SKM-1 treated with dmso at 0.1 percent for 144 hours (cell line): ENCODE measurements at regions not wholly inside any gene's neighbourhood (a gene's known extent, or its start where the extent isn't known, plus 50 kb on each side); places are given as distances from the start of the nearest gene placed in this dataset.

Experiments used
- DNase-seq: peaks from one replicate; lab custom pipeline; 2025; ENCODE audit not compliant: unreplicated experiment; lab: John Stamatoyannopoulos, UW

GRCh38 chr5:165914456-165914855 lies 2377.0 kb upstream of the WWC1 start:
- no peak for DNase-seq

GRCh38 chr5:165919196-165919595 lies 2372.2 kb upstream of the WWC1 start:
- no peak for DNase-seq

- DNase-seq = no peak
These were observed 2370.8 kb upstream of the WWC1 start for GRCh38 chr5:165920655-165921054.

- no peak for DNase-seq
These were observed 2362.5 kb upstream of the WWC1 start for GRCh38 chr5:165928971-165929370.

DNA sequence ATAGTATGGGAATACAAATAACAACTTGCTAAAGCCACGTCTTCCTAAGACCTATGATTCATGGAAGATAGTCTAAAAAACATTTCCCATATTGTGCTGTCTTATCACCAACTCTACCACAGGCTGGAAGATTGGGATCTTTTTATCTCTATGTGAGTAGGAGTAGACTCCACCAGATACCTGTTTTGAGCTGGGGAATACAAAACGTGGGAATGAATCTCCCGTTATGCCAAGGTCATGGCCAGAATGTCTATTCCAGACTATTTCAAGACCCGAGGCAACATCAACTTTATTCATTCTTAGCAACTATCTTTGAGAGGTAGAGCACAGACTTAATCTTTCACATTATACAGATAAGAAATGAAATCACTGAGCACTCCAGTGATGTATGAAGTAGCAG lies 2350.9 kb upstream of the WWC1 start:
- DNase-seq = no peak

- DNase-seq = no peak
These were observed 2334.6 kb upstream of the WWC1 start for GRCh38 chr5:165956854-165957253.

DNA sequence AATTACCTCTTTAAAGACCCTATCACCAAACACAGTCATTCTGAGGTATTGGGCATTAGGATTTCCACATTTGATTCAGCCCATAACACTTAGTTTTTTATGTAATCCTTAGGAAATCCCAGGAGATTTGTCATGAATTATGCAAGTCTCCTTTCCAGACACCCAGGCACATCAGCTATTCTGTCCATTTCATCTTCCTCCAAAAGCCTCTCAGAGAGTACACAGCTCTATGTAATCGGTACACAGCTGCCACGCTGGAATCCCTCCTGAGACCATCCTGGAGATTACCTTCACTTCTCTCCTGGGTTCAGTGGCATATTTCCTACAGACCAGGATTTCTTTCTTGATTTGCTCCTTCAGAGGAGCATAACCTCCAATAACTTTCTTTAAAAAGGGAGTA lies 2309.8 kb upstream of the WWC1 start:
- no peak for DNase-seq

- DNase-seq = no peak
These were observed 2295.1 kb upstream of the WWC1 start for GRCh38 chr5:165996201-165996875.

DNA sequence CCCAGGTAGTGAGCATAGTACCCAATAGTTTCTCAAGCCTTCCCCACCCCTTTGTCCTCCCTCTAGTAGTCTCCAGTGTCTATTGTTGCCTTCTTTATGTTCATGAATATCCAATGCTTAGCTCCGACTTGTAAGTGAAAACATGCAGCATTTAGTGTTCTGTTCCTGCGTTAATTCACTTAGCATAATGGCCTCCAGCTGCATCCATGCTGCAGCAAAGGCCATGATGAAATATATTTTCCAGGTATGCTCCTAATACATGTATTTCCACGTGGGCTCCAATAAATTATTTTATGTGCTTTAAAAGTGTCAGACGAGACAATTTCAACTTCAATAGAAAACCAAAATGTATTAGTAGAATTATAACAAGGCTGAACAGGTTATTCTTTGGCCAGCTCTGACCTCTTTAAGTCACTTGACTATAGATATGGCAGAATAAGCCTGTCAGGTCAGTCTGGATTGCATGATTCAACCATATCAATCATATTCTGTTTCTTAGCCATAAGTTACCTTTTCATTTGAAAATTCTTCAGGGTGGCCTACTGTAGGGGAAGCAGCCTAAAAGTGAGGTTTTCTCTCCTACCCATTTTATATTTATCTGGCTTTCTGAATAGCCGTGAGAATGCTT lies 2291.6 kb upstream of the WWC1 start:
- no peak for DNase-seq

GRCh38 chr5:166004006-166004405 lies 2287.4 kb upstream of the WWC1 start:
- no peak for DNase-seq

DNA sequence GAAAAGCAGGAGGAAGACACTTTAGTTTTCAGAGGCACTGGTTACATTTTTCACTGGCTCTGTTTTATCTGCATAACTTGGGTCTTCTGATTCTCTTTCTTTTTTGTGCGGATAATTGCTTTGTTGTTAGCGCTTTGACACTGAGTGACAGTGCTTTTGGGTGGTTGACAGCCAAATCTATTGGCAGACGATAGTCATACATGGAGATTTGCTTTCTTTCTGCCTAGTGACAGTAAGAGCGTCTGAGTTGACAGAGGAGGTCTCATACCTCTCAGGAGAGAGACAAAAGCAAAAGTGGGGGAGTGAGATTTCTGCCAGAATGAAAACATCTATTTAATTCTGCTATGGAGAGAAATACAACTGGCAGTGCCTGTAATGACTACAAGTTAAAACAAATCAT lies 2278.0 kb upstream of the WWC1 start:
- no peak for DNase-seq

GRCh38 chr5:166014256-166014655 lies 2277.2 kb upstream of the WWC1 start:
- no peak for DNase-seq

DNA sequence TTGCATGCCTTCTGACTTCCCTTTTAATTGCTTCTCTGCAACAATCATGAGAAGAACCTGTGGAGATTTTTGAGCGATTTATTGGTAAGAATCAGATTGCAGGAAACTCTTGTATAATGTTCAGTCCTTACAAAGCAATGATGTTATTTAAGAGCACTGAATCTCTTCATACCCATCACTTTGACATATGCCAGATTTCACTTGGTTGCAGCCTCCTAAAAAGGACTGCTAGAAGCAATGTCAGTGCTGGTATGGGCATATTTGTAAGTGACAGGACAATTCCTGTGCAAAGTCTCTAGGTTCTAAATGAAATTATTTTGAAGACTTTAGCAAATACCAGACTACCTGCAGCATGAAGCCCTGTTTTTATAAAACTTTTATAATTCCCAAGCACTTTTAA lies 2272.7 kb upstream of the WWC1 start:
- DNase-seq = no peak

GRCh38 chr5:166022065-166022464 lies 2269.4 kb upstream of the WWC1 start:
- DNase-seq = no peak

GRCh38 chr5:166024970-166025369 lies 2266.5 kb upstream of the WWC1 start:
- DNase-seq = no peak

GRCh38 chr5:166027582-166027981 lies 2263.9 kb upstream of the WWC1 start:
- DNase-seq = no peak

GRCh38 chr5:166031926-166032325 lies 2259.5 kb upstream of the WWC1 start:
- no peak for DNase-seq

- no peak for DNase-seq
These were observed 2258.8 kb upstream of the WWC1 start for GRCh38 chr5:166032601-166033000.

GRCh38 chr5:166045961-166046360 lies 2245.5 kb upstream of the WWC1 start:
- no peak for DNase-seq

DNA sequence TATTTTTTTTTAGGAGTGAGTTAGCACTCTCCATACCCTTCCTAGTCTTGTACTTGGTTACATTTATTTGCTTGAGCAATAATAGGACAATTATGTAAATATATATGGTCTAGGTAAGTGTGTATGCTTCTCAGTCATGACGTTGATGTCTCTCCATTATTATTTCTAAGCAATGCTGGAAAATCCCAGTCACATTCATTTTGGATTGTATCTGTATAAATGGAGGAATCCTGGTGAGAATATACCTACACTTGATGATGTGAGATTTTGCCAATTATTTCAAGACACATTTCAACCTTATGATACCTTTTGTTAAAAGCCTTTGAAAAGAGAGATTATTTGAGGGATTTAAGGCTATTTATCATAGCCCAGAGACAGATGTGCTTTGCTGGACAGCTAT lies 2244.5 kb upstream of the WWC1 start:
- DNase-seq = no peak

DNA sequence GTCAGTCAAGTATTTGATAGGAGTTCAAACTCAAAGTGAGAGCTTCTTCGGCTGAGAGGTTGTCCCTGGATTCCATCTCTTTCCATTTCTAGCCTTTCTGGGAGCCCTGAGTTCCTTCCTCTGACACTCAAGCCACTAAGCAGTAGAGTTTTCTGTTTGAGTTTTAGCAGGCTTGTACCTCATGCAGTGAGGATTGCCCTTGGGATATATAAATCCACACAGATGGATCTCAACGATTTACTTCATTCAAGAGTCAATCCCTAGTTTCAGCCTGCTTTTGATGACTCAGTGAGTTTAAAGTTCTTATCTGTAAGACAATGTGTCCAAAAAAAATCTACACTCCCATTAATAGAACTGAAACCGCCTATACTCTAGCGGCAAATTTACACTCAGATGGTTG lies 2240.9 kb upstream of the WWC1 start:
- no peak for DNase-seq

DNA sequence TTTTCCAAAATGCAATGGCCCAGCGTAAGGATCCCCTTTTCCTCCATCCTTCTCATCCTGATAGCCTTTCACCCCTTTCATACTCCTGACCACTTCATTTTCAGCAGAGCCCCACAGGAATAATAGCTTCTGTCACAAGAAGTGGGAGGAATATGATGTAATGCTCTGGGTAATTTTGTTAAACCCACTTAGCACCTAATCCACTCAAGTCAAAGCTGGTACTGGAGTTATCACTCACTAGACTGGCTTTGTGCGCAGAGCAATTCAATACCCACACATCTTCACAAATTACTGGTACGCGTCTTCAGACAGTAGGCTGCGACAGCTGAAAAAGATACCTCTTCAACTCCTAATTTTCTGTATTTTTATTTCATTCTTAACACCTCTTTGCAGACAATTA lies 2232.8 kb upstream of the WWC1 start:
- no peak for DNase-seq

GRCh38 chr5:166062094-166062493 lies 2229.4 kb upstream of the WWC1 start:
- DNase-seq = no peak
